ENCODE measurements at regions not wholly inside any gene's neighbourhood (a gene's known extent, or its start where the extent isn't known, plus 50 kb on each side); places are given as distances from the start of the nearest gene placed in this dataset.

- Histone ChIP-seq H3K36me3 (no peaks in the 10 kb centered on the region), H3K9me3 (no peaks in the 10 kb centered on the region), H3K4me3 (no peak overlapping the region), H3K27ac (no peak overlapping the region), H3K27me3 (peaks cover 0 to 46% (median 0%) of the 10 kb centered on the region in 4 donors), H3K4me1 (no peaks in the 10 kb centered on the region)
- WGBS, 2 donors, result 40 to 44% methylated on average over 6 of the region's 6 CpGs
- TF ChIP-seq, protein P1, sequence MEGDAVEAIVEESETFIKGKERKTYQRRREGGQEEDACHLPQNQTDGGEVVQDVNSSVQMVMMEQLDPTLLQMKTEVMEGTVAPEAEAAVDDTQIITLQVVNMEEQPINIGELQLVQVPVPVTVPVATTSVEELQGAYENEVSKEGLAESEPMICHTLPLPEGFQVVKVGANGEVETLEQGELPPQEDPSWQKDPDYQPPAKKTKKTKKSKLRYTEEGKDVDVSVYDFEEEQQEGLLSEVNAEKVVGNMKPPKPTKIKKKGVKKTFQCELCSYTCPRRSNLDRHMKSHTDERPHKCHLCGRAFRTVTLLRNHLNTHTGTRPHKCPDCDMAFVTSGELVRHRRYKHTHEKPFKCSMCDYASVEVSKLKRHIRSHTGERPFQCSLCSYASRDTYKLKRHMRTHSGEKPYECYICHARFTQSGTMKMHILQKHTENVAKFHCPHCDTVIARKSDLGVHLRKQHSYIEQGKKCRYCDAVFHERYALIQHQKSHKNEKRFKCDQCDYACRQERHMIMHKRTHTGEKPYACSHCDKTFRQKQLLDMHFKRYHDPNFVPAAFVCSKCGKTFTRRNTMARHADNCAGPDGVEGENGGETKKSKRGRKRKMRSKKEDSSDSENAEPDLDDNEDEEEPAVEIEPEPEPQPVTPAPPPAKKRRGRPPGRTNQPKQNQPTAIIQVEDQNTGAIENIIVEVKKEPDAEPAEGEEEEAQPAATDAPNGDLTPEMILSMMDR (IDR thresholded peaks at IDR 0.05), result no peak
- TF ChIP-seq POLR2A (IDR thresholded peaks at IDR 0.05), result no peak
- intact Hi-C loops (cut with DNase I), result no loop called here
- no peak for DNase-seq
Measured at GRCh38 chr2:41827354-41827971, 220.4 kb upstream of the PKDCC start.

DNA sequence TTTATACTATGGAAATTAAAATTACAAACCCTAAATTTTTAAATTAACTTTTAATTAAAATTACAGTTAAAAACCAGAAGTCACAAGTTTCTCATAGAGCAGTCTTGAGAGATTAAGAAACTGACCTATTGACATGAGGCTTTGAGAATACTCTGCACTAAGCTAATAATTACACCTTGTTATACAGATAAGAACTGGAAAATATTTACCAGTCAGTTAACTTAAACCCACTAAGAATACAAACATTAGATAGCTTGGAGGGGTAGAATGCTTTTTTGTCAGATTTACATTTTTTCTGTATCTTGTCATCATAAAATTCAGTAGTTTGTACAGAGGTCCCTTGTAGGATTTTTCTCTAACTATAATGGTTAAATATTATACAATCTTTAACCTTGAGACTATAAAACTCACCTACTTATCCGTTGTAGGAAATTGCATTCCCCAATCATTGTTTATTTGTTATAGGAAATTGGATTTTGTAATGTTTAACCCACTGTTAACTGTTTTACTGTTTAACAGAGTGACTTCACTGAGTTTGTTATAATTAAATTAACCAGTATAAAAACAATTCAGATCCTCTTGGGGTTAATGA is 219.7 kb upstream of the PKDCC start:
- Histone ChIP-seq H3K4me3 (no peak overlapping the region), H3K27me3 (peaks cover 0 to 46% (median 0%) of the 10 kb centered on the region in 4 donors), H3K4me1 (no peaks in the 10 kb centered on the region), H3K27ac (no peak overlapping the region), H3K36me3 (no peaks in the 10 kb centered on the region), H3K9me3 (no peaks in the 10 kb centered on the region)
- 3 to 6% methylated on average over 1 of the region's 1 CpG for WGBS, 2 donors
- no peak for DNase-seq
- intact Hi-C loops (cut with DNase I), result no loop called here
- no peak for TF ChIP-seq POLR2A (IDR thresholded peaks at IDR 0.05)
- TF ChIP-seq, protein P1 (IDR thresholded peaks at IDR 0.05), result no peak

DNA sequence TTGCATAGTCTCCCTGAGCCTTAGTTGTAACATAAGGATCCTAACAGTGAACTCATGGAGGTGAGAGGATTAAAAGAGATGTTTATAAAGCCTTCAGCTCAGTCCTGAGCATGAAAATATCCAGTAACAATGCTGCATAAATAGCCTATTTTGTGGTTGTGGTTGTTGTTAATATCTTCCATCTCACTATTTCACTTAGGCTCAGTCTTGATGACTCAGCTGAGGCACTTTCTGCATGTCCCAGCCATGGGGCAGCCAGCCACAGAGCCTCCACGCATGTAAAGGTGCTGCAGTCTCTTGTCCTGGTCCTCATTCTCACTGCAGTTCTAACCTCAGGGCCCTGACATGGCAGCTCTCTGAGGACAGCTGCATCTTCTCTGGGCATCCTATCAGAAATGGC is 218.8 kb upstream of the PKDCC start:
- Histone ChIP-seq H3K4me1 (no peaks in the 10 kb centered on the region), H3K27ac (no peak overlapping the region), H3K27me3 (peaks cover 0 to 46% (median 0%) of the 10 kb centered on the region in 4 donors), H3K36me3 (no peaks in the 10 kb centered on the region), H3K9me3 (no peaks in the 10 kb centered on the region), H3K4me3 (no peak overlapping the region)
- TF ChIP-seq, protein P1 (IDR thresholded peaks at IDR 0.05), result no peak
- TF ChIP-seq POLR2A (IDR thresholded peaks at IDR 0.05), result no peak
- intact Hi-C loops (cut with DNase I), result no loop called here
- WGBS, 2 donors, result 69 to 80% methylated on average over 1 of the region's 1 CpG
- DNase-seq, result no peak

DNA sequence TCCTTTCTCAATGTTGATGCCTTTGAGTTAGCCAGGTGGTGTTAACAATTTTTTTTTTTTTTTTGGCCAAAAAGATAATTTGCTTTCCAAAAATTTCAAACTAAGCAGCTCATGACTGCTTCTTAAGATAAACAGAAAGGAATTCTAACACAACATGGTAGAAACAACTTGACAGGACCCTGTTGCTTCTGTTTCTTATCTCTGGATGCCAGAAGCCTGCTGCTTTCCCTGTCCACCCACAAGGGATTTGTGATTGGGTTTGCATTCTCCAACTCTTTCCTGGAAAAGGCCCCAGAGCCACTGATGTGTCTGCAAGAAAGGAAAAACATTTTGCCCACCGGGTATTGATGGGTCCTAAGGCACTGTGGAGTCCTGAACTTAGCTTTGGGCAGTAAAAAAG is 217.2 kb upstream of the PKDCC start:
- Histone ChIP-seq H3K4me3 (no peak overlapping the region), H3K9me3 (no peaks in the 10 kb centered on the region), H3K4me1 (no peaks in the 10 kb centered on the region), H3K36me3 (no peaks in the 10 kb centered on the region), H3K27me3 (peaks cover 0 to 48% (median 0%) of the 10 kb centered on the region in 4 donors), H3K27ac (no peak overlapping the region)
- TF ChIP-seq, protein P1 (IDR thresholded peaks at IDR 0.05), result no peak
- no peak for TF ChIP-seq POLR2A (IDR thresholded peaks at IDR 0.05)
- DNase-seq, result no peak
- intact Hi-C loops (cut with DNase I), result no loop called here
- 22 to 43% methylated on average over 1 of the region's 1 CpG for WGBS, 2 donors

GRCh38 chr2:41832218-41832617 is 215.6 kb upstream of the PKDCC start:
- Histone ChIP-seq H3K27me3 (peaks cover 0 to 40% (median 0%) of the 10 kb centered on the region in 4 donors), H3K9me3 (no peaks in the 10 kb centered on the region), H3K4me1 (no peaks in the 10 kb centered on the region), H3K27ac (no peak overlapping the region), H3K4me3 (no peak overlapping the region), H3K36me3 (no peaks in the 10 kb centered on the region)
- intact Hi-C loops (cut with DNase I), result no loop called here
- TF ChIP-seq, protein P1 (IDR thresholded peaks at IDR 0.05), result no peak
- no peak for TF ChIP-seq POLR2A (IDR thresholded peaks at IDR 0.05)
- no peak for DNase-seq
- WGBS, 2 donors, result 69 to 73% methylated on average over 5 of the region's 5 CpGs

Measured in esophagus squamous epithelium (tissue), 5 donors.